ENCODE measurements at regions not wholly inside any gene's neighbourhood (a gene's known extent, or its start where the extent isn't known, plus 50 kb on each side); places are given as distances from the start of the nearest gene placed in this dataset.
"Not testable (repeated sequence)": the region's sequence is repeated elsewhere in the genome, so short reads cannot be mapped to it uniquely, and the experiment has no call there.

DNA sequence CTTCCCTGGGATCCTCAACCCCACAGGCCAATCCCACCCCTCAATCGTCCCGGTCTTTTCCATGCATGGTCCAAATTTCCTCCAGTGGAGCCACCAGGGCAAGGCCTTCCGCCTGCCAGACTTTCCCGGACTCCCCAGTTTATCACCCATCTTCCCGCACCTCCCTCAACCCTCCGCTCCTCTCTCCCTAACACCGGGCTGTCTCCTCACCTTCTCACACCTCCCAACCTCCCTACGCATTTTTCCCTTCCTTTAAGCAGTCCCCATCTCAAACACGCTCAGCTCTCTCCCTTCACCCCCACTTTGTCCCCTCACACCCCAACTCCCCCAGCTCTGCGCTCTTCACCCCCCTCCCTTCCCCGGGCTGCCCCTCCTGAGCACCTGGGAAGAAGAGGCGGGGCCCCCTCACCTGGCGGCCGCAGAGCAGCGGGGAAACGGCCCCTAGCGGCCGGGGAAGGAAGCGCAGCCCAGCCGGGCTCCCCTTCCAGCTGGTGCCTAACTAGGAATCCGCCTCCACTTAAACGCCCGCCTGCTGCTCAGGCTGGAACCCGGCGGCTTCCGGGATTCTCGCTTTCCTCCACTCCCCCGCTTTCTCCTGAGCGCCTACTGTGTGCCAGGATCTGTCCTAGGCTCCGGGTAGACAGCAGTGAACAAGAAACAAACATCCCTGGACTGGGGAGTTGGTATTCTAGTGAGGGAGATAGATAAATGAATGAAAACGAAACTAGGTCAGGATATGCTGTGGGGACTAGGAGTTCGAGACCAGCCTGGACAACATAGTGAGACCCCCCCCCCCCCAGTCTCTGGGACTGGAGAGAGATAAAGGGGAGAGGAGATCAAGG is 126.7 kb downstream of the CRLF3 start:
- H3K36me3 ChIP-seq (ENCODE audit: insufficient read depth, low read length); intact Hi-C loops (cut with DNase I, micrococcal nuclease); H3K27ac ChIP-seq (ENCODE audit: low read depth in 1 of 2, low read length in 2 of 2); H3K9me3 ChIP-seq (ENCODE audit: control insufficient read depth in 1 of 2, insufficient read depth in 1 of 2, low read length in 2 of 2); H3K9me3 Mint-ChIP-seq; H3K27ac Mint-ChIP-seq; H3K36me3 Mint-ChIP-seq (ENCODE audit: low read depth); POLR2A ChIA-PET; H3K27me3 ChIP-seq (ENCODE audit: control insufficient read depth in 1 of 2, insufficient read depth in 2 of 2, low read length in 2 of 2): not testable (repeated sequence)
- TF ChIP-seq, protein P1, sequence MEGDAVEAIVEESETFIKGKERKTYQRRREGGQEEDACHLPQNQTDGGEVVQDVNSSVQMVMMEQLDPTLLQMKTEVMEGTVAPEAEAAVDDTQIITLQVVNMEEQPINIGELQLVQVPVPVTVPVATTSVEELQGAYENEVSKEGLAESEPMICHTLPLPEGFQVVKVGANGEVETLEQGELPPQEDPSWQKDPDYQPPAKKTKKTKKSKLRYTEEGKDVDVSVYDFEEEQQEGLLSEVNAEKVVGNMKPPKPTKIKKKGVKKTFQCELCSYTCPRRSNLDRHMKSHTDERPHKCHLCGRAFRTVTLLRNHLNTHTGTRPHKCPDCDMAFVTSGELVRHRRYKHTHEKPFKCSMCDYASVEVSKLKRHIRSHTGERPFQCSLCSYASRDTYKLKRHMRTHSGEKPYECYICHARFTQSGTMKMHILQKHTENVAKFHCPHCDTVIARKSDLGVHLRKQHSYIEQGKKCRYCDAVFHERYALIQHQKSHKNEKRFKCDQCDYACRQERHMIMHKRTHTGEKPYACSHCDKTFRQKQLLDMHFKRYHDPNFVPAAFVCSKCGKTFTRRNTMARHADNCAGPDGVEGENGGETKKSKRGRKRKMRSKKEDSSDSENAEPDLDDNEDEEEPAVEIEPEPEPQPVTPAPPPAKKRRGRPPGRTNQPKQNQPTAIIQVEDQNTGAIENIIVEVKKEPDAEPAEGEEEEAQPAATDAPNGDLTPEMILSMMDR (IDR thresholded peaks at IDR 0.05): peak; percentile 82
- CTCF ChIA-PET: interaction anchor here (0.9 to 2.1 kb wide), 3 partner anchors 21 to 583 kb away, joined by 3 to 5 read pairs (median 3); no protein-coding TSS in a partner anchor
- DNase-seq: peak; percentile 51 to 87 (median 72)
- ATAC-seq (ENCODE audit: poor library complexity): peak; percentile 91
- H3K4me1 ChIP-seq (ENCODE audit: insufficient read depth, low read length): peaks cover 16% of the 10 kb centered on the region
- peak overlapping the region; percentile 43 for H3K4me3 ChIP-seq (ENCODE audit: low read length)
- Mint-ChIP-seq H3K4me3 (peak overlapping the region; percentile 85), H3K4me1 (ENCODE audit: low read depth) (peaks cover 11% of the 10 kb centered on the region), H3K27me3 (peaks cover 16% of the 10 kb centered on the region)

DNA sequence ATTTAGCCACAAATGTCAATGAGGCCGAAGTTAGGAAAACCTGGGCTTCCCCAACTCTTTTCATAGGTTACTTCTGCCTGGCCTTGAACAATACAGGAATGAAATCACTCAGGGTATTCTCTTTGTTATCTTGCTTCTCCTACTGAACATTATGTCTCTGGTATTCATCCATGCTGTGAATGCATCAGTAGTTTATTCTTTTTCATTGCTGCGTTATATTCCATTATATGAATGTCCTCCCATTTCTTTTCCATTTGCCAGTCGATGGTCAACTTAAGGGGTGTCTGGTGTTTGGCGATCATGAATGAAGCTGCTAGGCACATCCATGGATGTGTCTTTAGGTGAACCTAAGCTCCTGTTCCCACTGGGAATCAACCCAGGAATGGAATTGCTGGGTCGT is 128.3 kb downstream of the CRLF3 start:
- ATAC-seq (ENCODE audit: poor library complexity): no peak
- POLR2A ChIA-PET: no interaction called here
- H3K9me3 ChIP-seq (ENCODE audit: control insufficient read depth in 1 of 2, insufficient read depth in 1 of 2, low read length in 2 of 2): no peaks in the 10 kb centered on the region
- peaks cover 2% of the 10 kb centered on the region in 2 experiments for H3K27me3 ChIP-seq (ENCODE audit: control insufficient read depth in 1 of 2, insufficient read depth in 2 of 2, low read length in 2 of 2)
- CTCF ChIA-PET: interaction anchor here (2.1 kb wide), 1 partner anchor 23 kb away, joined by 5 read pairs; no protein-coding TSS in a partner anchor
- intact Hi-C loops (cut with DNase I, micrococcal nuclease): no loop called here
- H3K4me3 Mint-ChIP-seq: no peak overlapping the region
- H3K27me3 Mint-ChIP-seq: peaks cover 10% of the 10 kb centered on the region
- TF ChIP-seq, protein P1 (IDR thresholded peaks at IDR 0.05): no peak
- H3K4me1 ChIP-seq (ENCODE audit: insufficient read depth, low read length): peaks cover 16% of the 10 kb centered on the region
- H3K36me3 Mint-ChIP-seq (ENCODE audit: low read depth): no peaks in the 10 kb centered on the region
- DNase-seq: no peak
- no peak overlapping the region for H3K4me3 ChIP-seq (ENCODE audit: low read length)
- H3K27ac ChIP-seq (ENCODE audit: low read depth in 1 of 2, low read length in 2 of 2): no peak overlapping the region
- peaks cover 11% of the 10 kb centered on the region for H3K4me1 Mint-ChIP-seq (ENCODE audit: low read depth)
- no peaks in the 10 kb centered on the region for H3K36me3 ChIP-seq (ENCODE audit: insufficient read depth, low read length)
- H3K9me3 Mint-ChIP-seq: no peaks in the 10 kb centered on the region
- H3K27ac Mint-ChIP-seq: no peak overlapping the region

DNA sequence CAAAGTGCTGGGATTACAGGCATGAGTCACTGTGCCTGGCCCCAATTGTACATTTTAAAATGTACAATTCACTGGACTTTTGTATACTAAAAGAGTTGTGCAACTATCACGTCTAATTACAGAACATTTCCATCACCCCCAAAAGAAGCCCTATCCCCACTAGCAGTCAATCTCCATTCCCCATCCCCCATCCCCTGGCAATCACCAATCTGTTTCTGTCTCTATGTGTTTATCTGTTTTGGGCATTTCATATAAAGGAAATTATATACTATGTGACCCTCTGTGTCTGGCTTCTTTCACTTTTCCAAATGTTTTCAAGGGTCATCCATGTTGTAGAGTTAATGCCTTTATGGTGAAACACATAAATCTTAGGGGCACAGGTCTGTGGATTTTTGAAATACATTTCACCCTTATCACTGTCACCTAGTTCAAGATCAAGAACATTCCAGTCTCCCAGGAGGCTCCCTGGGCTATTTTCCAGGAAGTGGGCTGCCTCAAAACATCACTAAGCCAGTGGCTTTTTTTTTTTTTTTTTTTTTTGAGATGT is 129.2 kb downstream of the CRLF3 start:
- H3K27ac Mint-ChIP-seq; H3K4me3 ChIP-seq (ENCODE audit: low read length); ATAC-seq (ENCODE audit: poor library complexity); H3K9me3 ChIP-seq (ENCODE audit: control insufficient read depth in 1 of 2, insufficient read depth in 1 of 2, low read length in 2 of 2); H3K27me3 ChIP-seq (ENCODE audit: control insufficient read depth in 1 of 2, insufficient read depth in 2 of 2, low read length in 2 of 2); POLR2A ChIA-PET; H3K36me3 ChIP-seq (ENCODE audit: insufficient read depth, low read length); H3K27me3 Mint-ChIP-seq; H3K9me3 Mint-ChIP-seq; H3K4me3 Mint-ChIP-seq; intact Hi-C loops (cut with DNase I, micrococcal nuclease); H3K27ac ChIP-seq (ENCODE audit: low read depth in 1 of 2, low read length in 2 of 2); CTCF ChIA-PET; H3K36me3 Mint-ChIP-seq (ENCODE audit: low read depth); DNase-seq: not testable (repeated sequence)
- peaks cover 16% of the 10 kb centered on the region for H3K4me1 ChIP-seq (ENCODE audit: insufficient read depth, low read length)
- H3K4me1 Mint-ChIP-seq (ENCODE audit: low read depth): peaks cover 11% of the 10 kb centered on the region
